A549 (cell line): ENCODE measurements at regions not wholly inside any gene's neighbourhood (a gene's known extent, or its start where the extent isn't known, plus 50 kb on each side); places are given as distances from the start of the nearest gene placed in this dataset.

Experiments used
- ATAC-seq, 2 experiments: fragments of 200-7000 bp in 1 of 2; fragments of >200 bp in 1 of 2; cut with Nextera tagmentation in 1 of 2; cut with Tn5 transposase in 1 of 2; 3 replicates each; pipeline versions ENCODE4 v1.8.0 to v1.9.1; 2018 to 2020; ENCODE audit warnings: mild to moderate bottlenecking in 1 of 2, moderate library complexity in 1 of 2
- CTCF ChIA-PET: fragments of 300-600 bp; sonication (Branson Sonifier 250); formaldehyde crosslinking; extraction: SDS; loops from one replicate; lab custom pipeline; 2021; ENCODE audit warnings: antibody characterized with exemption, inconsistent platforms; lab: Yijun Ruan, JAX
- POLR2A ChIA-PET: fragments of 350-600 bp; formaldehyde crosslinking; extraction: SDS; loops from one replicate; lab custom pipeline; 2021; ENCODE audit warnings: antibody characterized with exemption, inconsistent platforms; lab: Yijun Ruan, JAX
- DNase-seq, 2 experiments: peaks; one replicate each; pipeline versions ENCODE4 v3.0.0 to v3.0.0-alpha.2; 2011 to 2016; ENCODE audit warnings: low read depth in 1 of 2, low spot score in 1 of 2
- FAIRE-seq: peaks from 2 replicates; lab custom pipeline; 2011; peaks lifted over from hg19 to GRCh38; lab: Jason Lieb, UNC
- H3K27ac ChIP-seq, 2 experiments: fragments of >200 bp; sonication (Bioruptor Twin); formaldehyde crosslinking; 3 replicates each; pipeline ENCODE4 v1.5.1; 2016 to 2017
- H3K4me1 ChIP-seq: fragments of >200 bp; sonication (Bioruptor Twin); formaldehyde crosslinking; 3 replicates; pipeline ENCODE4 v1.6.1; 2016
- H3K4me2 ChIP-seq: fragments of >200 bp; sonication (Bioruptor Twin); formaldehyde crosslinking; 3 replicates; pipeline ENCODE4 v1.6.1; 2016
- H3K4me3 ChIP-seq: fragments of >200 bp; sonication (Bioruptor Twin); formaldehyde crosslinking; 3 replicates; pipeline ENCODE4 v1.5.1; 2016
- H3K9me3 ChIP-seq: fragments of >200 bp; sonication (Bioruptor Twin); formaldehyde crosslinking; 3 replicates; pipeline ENCODE4 v1.6.1; 2016
- CBX2 ChIP-seq: fragments of 200-600 bp; sonication (generic); IDR thresholded peaks from 2 replicates; pipeline ENCODE4 v1.6.1; 2016; ENCODE audit warnings: low read depth, mild to moderate bottlenecking, borderline replicate concordance
- CEBPB ChIP-seq, 2 experiments: fragments of >200 bp in 1 of 2; sonication (Bioruptor Twin) in 1 of 2; formaldehyde crosslinking in 1 of 2; IDR thresholded peaks; 2 replicates each; pipeline ENCODE4 v1.6.1; 2012 to 2016
- CHD2 ChIP-seq: fragments of 150-350 bp; IDR thresholded peaks from 2 replicates; pipeline ENCODE4 v1.6.1; 2014; ENCODE audit warnings: low read length; ENCODE audit not compliant: partially characterized antibody
- EHF ChIP-seq: fragments of 250-450 bp; sonication (Bioruptor Pico); IDR thresholded peaks from 2 replicates; pipeline ENCODE4 v1.5.0; 2020; ENCODE audit warnings: mild to moderate bottlenecking
- EHMT2 ChIP-seq: fragments of 200-600 bp; sonication (generic); IDR thresholded peaks from 2 replicates; pipeline ENCODE4 v1.6.1; 2016; ENCODE audit warnings: antibody characterized with exemption, low read depth, mild to moderate bottlenecking, moderate library complexity
- EP300 ChIP-seq, 2 experiments: fragments of >200 bp; sonication (Bioruptor Twin); formaldehyde crosslinking; IDR thresholded peaks; 2 replicates in 1 of 2; 3 replicates in 1 of 2; pipeline ENCODE4 v1.6.1; 2016 to 2017
- FOSB ChIP-seq: fragments of 250-450 bp; sonication (Bioruptor Pico); IDR thresholded peaks from 2 replicates; pipeline ENCODE4 v1.5.0; 2020; ENCODE audit warnings: mild to moderate bottlenecking, moderate library complexity
- FOSL2 ChIP-seq, 2 experiments: fragments of 450-650 bp in 1 of 2; fragments of >200 bp in 1 of 2; sonication (Bioruptor Twin) in 1 of 2; formaldehyde crosslinking; IDR thresholded peaks; 2 replicates each; pipeline versions ENCODE4 v1.5.0 to v1.6.1; 2016 to 2020; ENCODE audit warnings: mild to moderate bottlenecking in 1 of 2, moderate library complexity in 1 of 2
- HDAC2 ChIP-seq: fragments of 200-600 bp; sonication (generic); IDR thresholded peaks from 2 replicates; pipeline ENCODE4 v1.6.1; 2016
- HES2 ChIP-seq: fragments of >200 bp; sonication (Bioruptor Twin); formaldehyde crosslinking; IDR thresholded peaks from 2 replicates; pipeline ENCODE4 v1.6.1; 2016
- HEYL ChIP-seq: fragments of 250-450 bp; sonication (Bioruptor Pico); IDR thresholded peaks from 2 replicates; pipeline ENCODE4 v1.8.0; 2021; ENCODE audit warnings: mild to moderate bottlenecking, moderate library complexity
- HOXA7 ChIP-seq: fragments of 250-450 bp; sonication (Bioruptor Pico); IDR thresholded peaks from 2 replicates; pipeline ENCODE4 v1.5.0; 2020; ENCODE audit warnings: mild to moderate bottlenecking, moderate library complexity
- HOXB13 ChIP-seq: fragments of 250-450 bp; sonication (Bioruptor Pico); IDR thresholded peaks from 2 replicates; pipeline ENCODE4 v1.5.0; 2020; ENCODE audit warnings: low read depth, mild to moderate bottlenecking, moderate library complexity
- HOXB5 ChIP-seq: fragments of 250-450 bp; sonication (Bioruptor Pico); IDR thresholded peaks from 2 replicates; pipeline ENCODE4 v1.5.0; 2020; ENCODE audit warnings: mild to moderate bottlenecking, moderate library complexity
- KDM5A ChIP-seq: fragments of 200-600 bp; sonication (generic); IDR thresholded peaks from 2 replicates; pipeline ENCODE4 v1.6.1; 2016; ENCODE audit warnings: antibody characterized with exemption, mild to moderate bottlenecking
- MAFK ChIP-seq: fragments of 450-650 bp; IDR thresholded peaks from 2 replicates; pipeline ENCODE4 v1.6.1; 2014; ENCODE audit not compliant: partially characterized antibody
- MAZ ChIP-seq: fragments of 150-350 bp; IDR thresholded peaks from 2 replicates; pipeline ENCODE4 v1.6.1; 2014; ENCODE audit warnings: antibody characterized with exemption, low read depth, low read length, borderline replicate concordance
- NFE2L2 ChIP-seq: fragments of 150-350 bp; conservative IDR thresholded peaks from 2 replicates; pipeline ENCODE4 v1.6.1; 2014; ENCODE audit warnings: low read length
- NR3C1 ChIP-seq: fragments of >200 bp; sonication (Bioruptor Twin); formaldehyde crosslinking; IDR thresholded peaks from 3 replicates; pipeline ENCODE4 v1.6.1; 2017
- RNF2 ChIP-seq: fragments of 200-600 bp; sonication (generic); IDR thresholded peaks from 2 replicates; pipeline ENCODE4 v1.6.1; 2016; ENCODE audit warnings: low read depth, mild to moderate bottlenecking, antibody characterized with exemption, moderate library complexity, borderline replicate concordance
- SMC3 ChIP-seq: fragments of >200 bp; sonication (Bioruptor Twin); formaldehyde crosslinking; IDR thresholded peaks from 3 replicates; pipeline ENCODE4 v1.6.1; 2018; ENCODE audit warnings: inconsistent platforms
- TFCP2L1 ChIP-seq: fragments of 250-450 bp; sonication (Bioruptor Pico); IDR thresholded peaks from 2 replicates; pipeline ENCODE4 v1.5.0; 2021; ENCODE audit warnings: mild to moderate bottlenecking
- TP53 ChIP-seq: fragments of 250-450 bp; sonication (Bioruptor Pico); IDR thresholded peaks from 2 replicates; pipeline ENCODE4 v1.5.0; 2021; ENCODE audit warnings: mild to moderate bottlenecking, moderate library complexity
- ZFP36 ChIP-seq: fragments of 450-650 bp; IDR thresholded peaks from 2 replicates; pipeline ENCODE4 v1.6.1; 2014; ENCODE audit warnings: borderline replicate concordance; ENCODE audit not compliant: partially characterized antibody
- ZNF302 ChIP-seq: fragments of 250-450 bp; sonication (Bioruptor Pico); IDR thresholded peaks from 2 replicates; pipeline ENCODE4 v1.9.0; 2021; ENCODE audit warnings: inconsistent platforms, mild to moderate bottlenecking, moderate library complexity
- WGBS: methylation state at CpG from one replicate; pipeline ENCODE4 v1.1.6; 2017; ENCODE audit errors: missing lambda C conversion rate; 5-methylcytosine and 5-hydroxymethylcytosine counted together
- TF ChIP-seq, protein P1 (sequence below): IDR thresholded peaks from 2 replicates; pipeline ENCODE4 v1.6.1; 2012
- TF ChIP-seq, protein P2 (sequence below): IDR thresholded peaks from 2 replicates; pipeline ENCODE4 v1.6.1; 2012
- TF ChIP-seq, protein P3 (sequence below): fragments of 250-450 bp; sonication (Bioruptor Pico); IDR thresholded peaks from 2 replicates; pipeline ENCODE4 v1.5.0; 2020; ENCODE audit warnings: low read depth, mild to moderate bottlenecking, moderate library complexity
- TF ChIP-seq, protein P4 (sequence below): fragments of >200 bp; sonication (Bioruptor Twin); formaldehyde crosslinking; IDR thresholded peaks from 3 replicates; pipeline ENCODE4 v1.5.1; 2016

GRCh38 chr6:104207635-104208034, 652.1 kb downstream of the HACE1 start:
- no peaks in the 10 kb centered on the region for H3K9me3 ChIP-seq
- ChIA-PET CTCF (no interaction called here), POLR2A (no interaction called here)
- no peak overlapping the region for H3K4me3 ChIP-seq
- ATAC-seq, result no peak
- no peak for DNase-seq
- H3K27ac ChIP-seq, result no peak overlapping the region
- no peak overlapping the region for H3K4me2 ChIP-seq
- TF ChIP-seq HOXA7 (CRISPR knock-in tag) (no peak), HOXB5 (CRISPR knock-in tag) (no peak), CHD2 (no peak), EP300 (IDR thresholded peaks at IDR 0.05) (no peak), CBX2 (no peak), HES2 (no peak), ZFP36 (no peak), MAZ (no peak), NR3C1 (no peak), RNF2 (no peak)
- TF ChIP-seq, all 56 proteins: peak for 0
- no peak for FAIRE-seq
- no peaks in the 10 kb centered on the region for H3K4me1 ChIP-seq

DNA sequence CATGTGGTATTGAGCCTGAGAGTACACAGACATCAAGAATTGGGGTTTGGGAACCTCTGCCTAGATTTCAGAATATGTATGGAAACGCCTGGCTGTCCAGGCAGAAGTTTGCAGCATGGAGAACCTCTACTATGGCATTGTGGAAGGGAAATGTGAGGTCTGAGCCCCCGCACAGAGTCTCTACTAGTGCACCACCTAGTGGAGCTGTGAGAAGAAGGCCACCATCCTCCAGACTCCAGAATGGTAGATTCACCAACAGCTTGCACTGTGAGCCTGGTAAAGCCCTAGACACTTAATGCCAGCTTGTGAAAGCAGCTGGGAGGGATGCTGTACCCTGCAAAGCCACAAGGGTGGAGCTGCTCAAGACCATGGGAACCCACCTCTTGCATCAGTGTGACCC, 658.2 kb downstream of the HACE1 start:
- no peak for FAIRE-seq
- no peak for DNase-seq
- no peak overlapping the region for H3K4me3 ChIP-seq
- no peak overlapping the region for H3K27ac ChIP-seq
- ATAC-seq, result no peak
- ChIA-PET POLR2A (no interaction called here), CTCF (no interaction called here)
- WGBS, result 0% methylated on average over 1 of the region's 2 CpGs
- no peak overlapping the region for H3K4me2 ChIP-seq
- no peaks in the 10 kb centered on the region for H3K4me1 ChIP-seq
- TF ChIP-seq NFE2L2 (no peak), HOXB13 (CRISPR knock-in tag) (no peak), ZNF302 (CRISPR knock-in tag) (no peak), ZFP36 (no peak), MAFK (no peak), FOSL2 (IDR thresholded peaks at IDR 0.05) (no peak), FOSL2 (CRISPR knock-in tag; IDR thresholded peaks at IDR 0.05) (no peak), KDM5A (no peak), TFCP2L1 (CRISPR knock-in tag) (no peak), TP53 (CRISPR knock-in tag) (no peak), FOSB (no peak), HEYL (CRISPR knock-in tag) (no peak), HDAC2 (no peak), SMC3 (no peak)
- TF ChIP-seq, protein P1, sequence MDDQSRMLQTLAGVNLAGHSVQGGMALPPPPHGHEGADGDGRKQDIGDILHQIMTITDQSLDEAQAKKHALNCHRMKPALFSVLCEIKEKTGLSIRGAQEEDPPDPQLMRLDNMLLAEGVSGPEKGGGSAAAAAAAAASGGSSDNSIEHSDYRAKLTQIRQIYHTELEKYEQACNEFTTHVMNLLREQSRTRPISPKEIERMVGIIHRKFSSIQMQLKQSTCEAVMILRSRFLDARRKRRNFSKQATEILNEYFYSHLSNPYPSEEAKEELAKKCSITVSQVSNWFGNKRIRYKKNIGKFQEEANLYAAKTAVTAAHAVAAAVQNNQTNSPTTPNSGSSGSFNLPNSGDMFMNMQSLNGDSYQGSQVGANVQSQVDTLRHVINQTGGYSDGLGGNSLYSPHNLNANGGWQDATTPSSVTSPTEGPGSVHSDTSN, result no peak
- TF ChIP-seq, protein P2, sequence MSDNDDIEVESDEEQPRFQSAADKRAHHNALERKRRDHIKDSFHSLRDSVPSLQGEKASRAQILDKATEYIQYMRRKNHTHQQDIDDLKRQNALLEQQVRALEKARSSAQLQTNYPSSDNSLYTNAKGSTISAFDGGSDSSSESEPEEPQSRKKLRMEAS, result no peak
- TF ChIP-seq, protein P3, sequence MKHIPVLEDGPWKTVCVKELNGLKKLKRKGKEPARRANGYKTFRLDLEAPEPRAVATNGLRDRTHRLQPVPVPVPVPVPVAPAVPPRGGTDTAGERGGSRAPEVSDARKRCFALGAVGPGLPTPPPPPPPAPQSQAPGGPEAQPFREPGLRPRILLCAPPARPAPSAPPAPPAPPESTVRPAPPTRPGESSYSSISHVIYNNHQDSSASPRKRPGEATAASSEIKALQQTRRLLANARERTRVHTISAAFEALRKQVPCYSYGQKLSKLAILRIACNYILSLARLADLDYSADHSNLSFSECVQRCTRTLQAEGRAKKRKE (CRISPR knock-in tag), result no peak
- H3K9me3 ChIP-seq, result no peaks in the 10 kb centered on the region

- no peak for TF ChIP-seq HOXB13 (CRISPR knock-in tag)
- no peak for TF ChIP-seq EHMT2
- TF ChIP-seq EHF, result no peak
- TF ChIP-seq, protein P3 (CRISPR knock-in tag), result no peak
- TF ChIP-seq MAFK, result no peak
- TF ChIP-seq EP300 (IDR thresholded peaks at IDR 0.05), result no peak
- TF ChIP-seq, protein P4, sequence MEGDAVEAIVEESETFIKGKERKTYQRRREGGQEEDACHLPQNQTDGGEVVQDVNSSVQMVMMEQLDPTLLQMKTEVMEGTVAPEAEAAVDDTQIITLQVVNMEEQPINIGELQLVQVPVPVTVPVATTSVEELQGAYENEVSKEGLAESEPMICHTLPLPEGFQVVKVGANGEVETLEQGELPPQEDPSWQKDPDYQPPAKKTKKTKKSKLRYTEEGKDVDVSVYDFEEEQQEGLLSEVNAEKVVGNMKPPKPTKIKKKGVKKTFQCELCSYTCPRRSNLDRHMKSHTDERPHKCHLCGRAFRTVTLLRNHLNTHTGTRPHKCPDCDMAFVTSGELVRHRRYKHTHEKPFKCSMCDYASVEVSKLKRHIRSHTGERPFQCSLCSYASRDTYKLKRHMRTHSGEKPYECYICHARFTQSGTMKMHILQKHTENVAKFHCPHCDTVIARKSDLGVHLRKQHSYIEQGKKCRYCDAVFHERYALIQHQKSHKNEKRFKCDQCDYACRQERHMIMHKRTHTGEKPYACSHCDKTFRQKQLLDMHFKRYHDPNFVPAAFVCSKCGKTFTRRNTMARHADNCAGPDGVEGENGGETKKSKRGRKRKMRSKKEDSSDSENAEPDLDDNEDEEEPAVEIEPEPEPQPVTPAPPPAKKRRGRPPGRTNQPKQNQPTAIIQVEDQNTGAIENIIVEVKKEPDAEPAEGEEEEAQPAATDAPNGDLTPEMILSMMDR, result no peak
- no peak for TF ChIP-seq CEBPB (IDR thresholded peaks at IDR 0.05)
- TF ChIP-seq HOXA7 (CRISPR knock-in tag), result no peak
- TF ChIP-seq RNF2, result no peak
- no peak for TF ChIP-seq KDM5A
- TF ChIP-seq, all 56 proteins: peak for 0
- ChIA-PET CTCF (no interaction called here), POLR2A (no interaction called here)
- no peak overlapping the region for H3K4me2 ChIP-seq
- H3K27ac ChIP-seq, result no peak overlapping the region
- no peak overlapping the region for H3K4me3 ChIP-seq
- FAIRE-seq, result no peak
- no peak for ATAC-seq
- DNase-seq, result no peak
- no peaks in the 10 kb centered on the region for H3K4me1 ChIP-seq
- H3K9me3 ChIP-seq, result no peaks in the 10 kb centered on the region
Measured at GRCh38 chr6:104187616-104188015, 672.1 kb downstream of the HACE1 start.
